Raji (cell line): ENCODE measurements at regions not wholly inside any gene's neighbourhood (a gene's known extent, or its start where the extent isn't known, plus 50 kb on each side); places are given as distances from the start of the nearest gene placed in this dataset.

ENCODE experiments used
- POLR2A ChIP-seq: IDR thresholded peaks from 2 replicates; pipeline ENCODE4 v1.6.1; 2011; ENCODE audit warnings: low read depth, low read length, control low read depth; ENCODE audit not compliant: insufficient read depth

GRCh38 chr17:77001487-77001886 is 133.3 kb downstream of the MGAT5B start:
- TF ChIP-seq POLR2A: no peak

- TF ChIP-seq POLR2A: no peak
Observed at GRCh38 chr17:77002103-77003045, 134.2 kb downstream of the MGAT5B start.

- TF ChIP-seq POLR2A: no peak
Observed at GRCh38 chr17:77003699-77004098, 135.5 kb downstream of the MGAT5B start.

- no peak for TF ChIP-seq POLR2A
Observed at GRCh38 chr17:77006971-77007649, 133.7 kb upstream of the SEC14L1 start.

GRCh38 chr17:77009877-77010276 is 130.9 kb upstream of the SEC14L1 start:
- TF ChIP-seq POLR2A: no peak

- TF ChIP-seq POLR2A: no peak
Observed at GRCh38 chr17:77010667-77011066, 130.1 kb upstream of the SEC14L1 start.

GRCh38 chr17:77011173-77012011 is 129.4 kb upstream of the SEC14L1 start:
- no peak for TF ChIP-seq POLR2A

GRCh38 chr17:77018504-77018903 is 122.3 kb upstream of the SEC14L1 start:
- TF ChIP-seq POLR2A: no peak

GRCh38 chr17:77019893-77020379 is 120.8 kb upstream of the SEC14L1 start:
- no peak for TF ChIP-seq POLR2A

- TF ChIP-seq POLR2A: no peak
Observed at GRCh38 chr17:77020973-77021372, 119.8 kb upstream of the SEC14L1 start.

- TF ChIP-seq POLR2A: no peak
Observed at GRCh38 chr17:77022766-77023165, 118.0 kb upstream of the SEC14L1 start.

GRCh38 chr17:77025781-77026180 is 115.0 kb upstream of the SEC14L1 start:
- no peak for TF ChIP-seq POLR2A

- TF ChIP-seq POLR2A: no peak
Observed at GRCh38 chr17:77027271-77027889, 113.4 kb upstream of the SEC14L1 start.

GRCh38 chr17:77028900-77029299 is 111.9 kb upstream of the SEC14L1 start:
- TF ChIP-seq POLR2A: no peak

- no peak for TF ChIP-seq POLR2A
Observed at GRCh38 chr17:77032929-77033328, 107.8 kb upstream of the SEC14L1 start.
